Fibroblast of lung (primary cell): ENCODE measurements at regions not wholly inside any gene's neighbourhood (a gene's known extent, or its start where the extent isn't known, plus 50 kb on each side); places are given as distances from the start of the nearest gene placed in this dataset.

Source experiments
- DNase-seq, 2 donors: peaks; one replicate each; pipeline versions ENCODE4 v3.0.0 to v3.0.0-alpha.2; 2010; ENCODE audit warnings: low read depth in 2 of 2
- H2AFZ ChIP-seq: 2 replicates; pipeline ENCODE4 v1.5.1; 2012; ENCODE audit warnings: low read length, control low read depth, inconsistent platforms
- H3K27ac ChIP-seq: 2 replicates; pipeline ENCODE4 v1.5.1; 2011; ENCODE audit warnings: low read length, control low read depth; ENCODE audit not compliant: insufficient read depth
- H3K27me3 ChIP-seq: 2 replicates; pipeline ENCODE4 v1.5.1; 2011; ENCODE audit warnings: mild to moderate bottlenecking, low read length; ENCODE audit not compliant: control insufficient read depth, insufficient read depth
- H3K36me3 ChIP-seq: 2 replicates; pipeline ENCODE4 v1.5.1; 2011; ENCODE audit warnings: low read length; ENCODE audit not compliant: control insufficient read depth, insufficient read depth
- H3K4me1 ChIP-seq: 2 replicates; pipeline ENCODE4 v1.5.1; 2011; ENCODE audit warnings: low read length; ENCODE audit not compliant: control insufficient read depth, insufficient read depth; ENCODE audit errors: extremely low read depth
- H3K4me2 ChIP-seq: 2 replicates; pipeline ENCODE4 v1.5.1; 2011; ENCODE audit warnings: low read length, control low read depth; ENCODE audit not compliant: insufficient read depth; ENCODE audit errors: extremely low read depth
- H3K4me3 ChIP-seq, 4 experiments: fragments of 200-600 bp in 1 of 4; sonication (generic) in 1 of 4; replicated peaks in 1 of 4; 2 replicates each; pipeline ENCODE4 v1.5.1; 2011 to 2016; ENCODE audit warnings: low read length in 4 of 4, low read depth in 3 of 4, mild to moderate bottlenecking in 3 of 4, control low read depth in 2 of 4, inconsistent platforms in 1 of 4, mixed read lengths in 1 of 4; ENCODE audit not compliant: insufficient read depth in 1 of 4; ENCODE audit errors: control extremely low read depth in 1 of 4
- H3K79me2 ChIP-seq: 2 replicates; pipeline ENCODE4 v1.5.1; 2012; ENCODE audit warnings: mild to moderate bottlenecking, low read length, inconsistent platforms; ENCODE audit not compliant: control insufficient read depth, insufficient read depth
- H3K9ac ChIP-seq: 2 replicates; pipeline ENCODE4 v1.5.1; 2011; ENCODE audit warnings: mild to moderate bottlenecking, low read length, control low read depth; ENCODE audit not compliant: insufficient read depth
- H3K9me3 ChIP-seq: 2 replicates; pipeline ENCODE4 v1.5.1; 2012; ENCODE audit warnings: low read depth, low read length; ENCODE audit not compliant: control insufficient read depth, insufficient read depth
- H4K20me1 ChIP-seq: 2 replicates; pipeline ENCODE4 v1.5.1; 2011; ENCODE audit warnings: low read length; ENCODE audit not compliant: control insufficient read depth, insufficient read depth; ENCODE audit errors: extremely low read depth
- CTCF ChIP-seq, 2 donors: IDR thresholded peaks in 1 of 2; conservative IDR thresholded peaks in 1 of 2; 1 replicate in 1 of 2; 2 replicates in 1 of 2; pipeline ENCODE4 v1.5.1; 2011 to 2012; ENCODE audit warnings: low read length in 2 of 2, control low read depth in 1 of 2, inconsistent platforms in 1 of 2, low read depth in 1 of 2, mild to moderate bottlenecking in 1 of 2
- EZH2 ChIP-seq: IDR thresholded peaks from 2 replicates; pipeline ENCODE4 v1.5.1; 2012; ENCODE audit warnings: low read length, control low read depth, mild to moderate bottlenecking; ENCODE audit errors: missing control alignments

- Histone ChIP-seq H3K79me2 (no peaks in the 10 kb centered on the region), H4K20me1 (no peaks in the 10 kb centered on the region), H3K27ac (no peak overlapping the region), H3K4me3 (no peak overlapping the region), H3K9me3 (no peaks in the 10 kb centered on the region), H2AFZ (no peak overlapping the region), H3K36me3 (no peaks in the 10 kb centered on the region), H3K9ac (no peak overlapping the region), H3K4me2 (peak overlapping the region; percentile 23), H3K27me3 (no peaks in the 10 kb centered on the region), H3K4me1 (no peaks in the 10 kb centered on the region)
- DNase-seq, result peak; percentile 18 to 63
- TF ChIP-seq EZH2, result no peak
- TF ChIP-seq CTCF (conservative IDR thresholded peaks at IDR 0.05 in 1 of 2, IDR thresholded peaks at IDR 0.05 in 1 of 2; ENCODE audit: low read depth in 1 of 2, low read length in 2 of 2), result no peak
Measured at GRCh38 chr2:8452979-8453903, 228.6 kb upstream of the ID2 start.

GRCh38 chr2:8453904-8454302 lies 228.0 kb upstream of the ID2 start:
- H3K9me3 ChIP-seq, result no peaks in the 10 kb centered on the region
- no peak overlapping the region for H3K4me3 ChIP-seq
- no peaks in the 10 kb centered on the region for H3K79me2 ChIP-seq
- H3K27ac ChIP-seq, result no peak overlapping the region
- no peaks in the 10 kb centered on the region for H3K4me1 ChIP-seq
- no peak overlapping the region for H3K9ac ChIP-seq
- no peaks in the 10 kb centered on the region for H4K20me1 ChIP-seq
- peak overlapping the region; percentile 23 for H3K4me2 ChIP-seq
- H3K27me3 ChIP-seq, result no peaks in the 10 kb centered on the region
- H3K36me3 ChIP-seq, result no peaks in the 10 kb centered on the region
- H2AFZ ChIP-seq, result no peak overlapping the region
- TF ChIP-seq CTCF (conservative IDR thresholded peaks at IDR 0.05 in 1 of 2, IDR thresholded peaks at IDR 0.05 in 1 of 2; ENCODE audit: low read depth in 1 of 2, low read length in 2 of 2), result no peak
- TF ChIP-seq EZH2, result no peak
- peak; percentile 11 to 80 for DNase-seq

- H3K36me3 ChIP-seq, result no peaks in the 10 kb centered on the region
- H3K4me1 ChIP-seq, result no peaks in the 10 kb centered on the region
- no peaks in the 10 kb centered on the region for H3K79me2 ChIP-seq
- no peak overlapping the region for H3K27ac ChIP-seq
- DNase-seq, result no peak
- no peak overlapping the region for H3K4me3 ChIP-seq
- no peak for TF ChIP-seq CTCF (conservative IDR thresholded peaks at IDR 0.05 in 1 of 2, IDR thresholded peaks at IDR 0.05 in 1 of 2; ENCODE audit: low read depth in 1 of 2, low read length in 2 of 2)
- no peak for TF ChIP-seq EZH2
- H3K4me2 ChIP-seq, result no peak overlapping the region
- no peaks in the 10 kb centered on the region for H4K20me1 ChIP-seq
- no peaks in the 10 kb centered on the region for H3K27me3 ChIP-seq
- H2AFZ ChIP-seq, result no peak overlapping the region
- H3K9me3 ChIP-seq, result no peaks in the 10 kb centered on the region
- no peak overlapping the region for H3K9ac ChIP-seq
Measured at GRCh38 chr2:8454797-8455196, 227.1 kb upstream of the ID2 start.
